Panc1 (cell line): ENCODE measurements at regions not wholly inside any gene's neighbourhood (a gene's known extent, or its start where the extent isn't known, plus 50 kb on each side); places are given as distances from the start of the nearest gene placed in this dataset.

Experiments
- ATAC-seq: fragments of 200-7000 bp; cut with Tn5 transposase; 2 replicates; pipeline ENCODE4 v1.9.1; 2020; ENCODE audit warnings: mild to moderate bottlenecking, moderate library complexity
- BruUV-seq: library from RNA; stranded (reverse); fragments of 400-500 nt; replicated peaks from 2 replicates; lab custom pipeline; 2021; lab: Mats Ljungman, UMichigan
- CTCF ChIA-PET: fragments of 300-600 bp; sonication (Branson Sonifier 250); formaldehyde crosslinking; loops from one replicate; lab custom pipeline; 2022; ENCODE audit warnings: antibody characterized with exemption; lab: Charles Lee
- POLR2A ChIA-PET: fragments of 300-600 bp; sonication (Branson Sonifier 250); formaldehyde crosslinking; loops from one replicate; lab custom pipeline; 2022; ENCODE audit warnings: antibody characterized with exemption; lab: Charles Lee
- DNase-seq: peaks from one replicate; pipeline ENCODE4 v3.0.0-alpha.2; 2010; ENCODE audit warnings: low read depth, low spot score
- H3K27ac ChIP-seq: 2 replicates; pipeline ENCODE4 v1.5.1; 2011; ENCODE audit warnings: mild to moderate bottlenecking, low read length, inconsistent platforms
- H3K27me3 ChIP-seq: fragments of 200-500 bp; sonication (Bioruptor generic); 2 replicates; pipeline ENCODE4 v1.6.0; 2014; ENCODE audit warnings: low read length, inconsistent platforms; ENCODE audit not compliant: control insufficient read depth, insufficient read depth
- H3K36me3 ChIP-seq: fragments of 200-500 bp; sonication (Bioruptor generic); 2 replicates; pipeline ENCODE4 v1.5.1; 2014; ENCODE audit warnings: inconsistent platforms, mild to moderate bottlenecking, low read length, moderate library complexity; ENCODE audit not compliant: control insufficient read depth, insufficient read depth
- H3K4me1 ChIP-seq: 2 replicates; pipeline ENCODE4 v1.5.1; 2011; ENCODE audit warnings: inconsistent platforms, mild to moderate bottlenecking, low read length, moderate library complexity; ENCODE audit not compliant: control insufficient read depth, insufficient read depth
- H3K4me3 ChIP-seq, 2 experiments: 2 replicates each; pipeline ENCODE4 v1.5.1; 2011 to 2012; ENCODE audit warnings: low read depth in 2 of 2, low read length in 2 of 2, mild to moderate bottlenecking in 2 of 2, inconsistent platforms in 1 of 2, moderate library complexity in 1 of 2
- H3K9me3 ChIP-seq: fragments of 200-500 bp; sonication (Bioruptor generic); 2 replicates; pipeline ENCODE4 v1.5.1; 2014; ENCODE audit warnings: low read depth, mild to moderate bottlenecking, inconsistent platforms, low read length, moderate library complexity; ENCODE audit not compliant: control insufficient read depth, insufficient read depth
- CTCF ChIP-seq: fragments of 450-650 bp; IDR thresholded peaks from 2 replicates; pipeline ENCODE4 v1.5.1; 2017; ENCODE audit warnings: mild to moderate bottlenecking
- POLR2AphosphoS5 ChIP-seq: IDR thresholded peaks from 2 replicates; pipeline ENCODE4 v1.6.1; 2012; ENCODE audit warnings: mild to moderate bottlenecking, low read depth, low read length, moderate library complexity
- SIN3A ChIP-seq: IDR thresholded peaks from 2 replicates; pipeline ENCODE4 v1.6.1; 2012; ENCODE audit warnings: low read depth, mild to moderate bottlenecking, low read length, moderate library complexity, borderline replicate concordance; ENCODE audit not compliant: insufficient read depth
- TCF7L2 ChIP-seq: IDR thresholded peaks from 2 replicates; pipeline ENCODE4 v1.6.1; 2011; ENCODE audit warnings: mild to moderate bottlenecking, low read depth, low read length, inconsistent platforms
- in situ Hi-C: cut with HindIII; loops from 2 replicates; pipeline ENCODE4 v1.10.0; 2016; ENCODE audit warnings: low sequenced_read_pairs, low pct_unique_long_range_greater_than_20kb
- intact Hi-C: fragments of 100-400 bp; cut with micrococcal nuclease; formaldehyde crosslinking; loops from one replicate; pipeline ENCODE4 v1.10.0; 2022; ENCODE audit not compliant: unreplicated experiment
- TF ChIP-seq, protein P1 (sequence below), 2 experiments: IDR thresholded peaks; 2 replicates each; pipeline ENCODE4 v1.6.1; 2011 to 2012; ENCODE audit warnings: low read depth in 2 of 2, control low read depth in 1 of 2, low read length in 1 of 2, mild to moderate bottlenecking in 1 of 2, moderate library complexity in 1 of 2; ENCODE audit not compliant: insufficient read depth in 1 of 2

- no peak for DNase-seq
- intact Hi-C loops = no loop called here
- CTCF ChIA-PET = no interaction called here
- Histone ChIP-seq H3K36me3 (no peaks in the 10 kb centered on the region), H3K4me1 (no peaks in the 10 kb centered on the region), H3K9me3 (no peaks in the 10 kb centered on the region), H3K27ac (no peak overlapping the region), H3K27me3 (peaks cover 3% of the 10 kb centered on the region; the same call in 1 of the 2 replicates), H3K4me3 (no peak overlapping the region)
- in situ Hi-C loops = no loop called here
- POLR2A ChIA-PET = no interaction called here
- TF ChIP-seq CTCF = no peak
- no peak for TF ChIP-seq POLR2AphosphoS5
- TF ChIP-seq TCF7L2 = no peak
- TF ChIP-seq SIN3A = no peak
- TF ChIP-seq, protein P1, sequence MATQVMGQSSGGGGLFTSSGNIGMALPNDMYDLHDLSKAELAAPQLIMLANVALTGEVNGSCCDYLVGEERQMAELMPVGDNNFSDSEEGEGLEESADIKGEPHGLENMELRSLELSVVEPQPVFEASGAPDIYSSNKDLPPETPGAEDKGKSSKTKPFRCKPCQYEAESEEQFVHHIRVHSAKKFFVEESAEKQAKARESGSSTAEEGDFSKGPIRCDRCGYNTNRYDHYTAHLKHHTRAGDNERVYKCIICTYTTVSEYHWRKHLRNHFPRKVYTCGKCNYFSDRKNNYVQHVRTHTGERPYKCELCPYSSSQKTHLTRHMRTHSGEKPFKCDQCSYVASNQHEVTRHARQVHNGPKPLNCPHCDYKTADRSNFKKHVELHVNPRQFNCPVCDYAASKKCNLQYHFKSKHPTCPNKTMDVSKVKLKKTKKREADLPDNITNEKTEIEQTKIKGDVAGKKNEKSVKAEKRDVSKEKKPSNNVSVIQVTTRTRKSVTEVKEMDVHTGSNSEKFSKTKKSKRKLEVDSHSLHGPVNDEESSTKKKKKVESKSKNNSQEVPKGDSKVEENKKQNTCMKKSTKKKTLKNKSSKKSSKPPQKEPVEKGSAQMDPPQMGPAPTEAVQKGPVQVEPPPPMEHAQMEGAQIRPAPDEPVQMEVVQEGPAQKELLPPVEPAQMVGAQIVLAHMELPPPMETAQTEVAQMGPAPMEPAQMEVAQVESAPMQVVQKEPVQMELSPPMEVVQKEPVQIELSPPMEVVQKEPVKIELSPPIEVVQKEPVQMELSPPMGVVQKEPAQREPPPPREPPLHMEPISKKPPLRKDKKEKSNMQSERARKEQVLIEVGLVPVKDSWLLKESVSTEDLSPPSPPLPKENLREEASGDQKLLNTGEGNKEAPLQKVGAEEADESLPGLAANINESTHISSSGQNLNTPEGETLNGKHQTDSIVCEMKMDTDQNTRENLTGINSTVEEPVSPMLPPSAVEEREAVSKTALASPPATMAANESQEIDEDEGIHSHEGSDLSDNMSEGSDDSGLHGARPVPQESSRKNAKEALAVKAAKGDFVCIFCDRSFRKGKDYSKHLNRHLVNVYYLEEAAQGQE (IDR thresholded peaks at IDR 0.05; ENCODE audit: insufficient read depth in 1 of 2, low read depth in 2 of 2, low read length in 1 of 2) = no peak
- ATAC-seq = no peak
- BruUV-seq = no TSS peak
These were observed 155.9 kb downstream of the AXIN2 start for GRCh38 chr17:65405563-65405962.

- DNase-seq = no peak
- ATAC-seq = no peak
- TF ChIP-seq, protein P1 (IDR thresholded peaks at IDR 0.05; ENCODE audit: insufficient read depth in 1 of 2, low read depth in 2 of 2, low read length in 1 of 2) = no peak
- TF ChIP-seq POLR2AphosphoS5 (no peak), CTCF (no peak), SIN3A (no peak), TCF7L2 (no peak)
- Histone ChIP-seq H3K4me3 (no peak overlapping the region), H3K27ac (no peak overlapping the region), H3K27me3 (peaks cover 6% of the 10 kb centered on the region; the same call in 1 of the 2 replicates), H3K4me1 (no peaks in the 10 kb centered on the region), H3K36me3 (no peaks in the 10 kb centered on the region), H3K9me3 (no peaks in the 10 kb centered on the region)
- intact Hi-C loops (no loop called here), in situ Hi-C loops (no loop called here)
- POLR2A ChIA-PET = no interaction called here
- CTCF ChIA-PET = no interaction called here
- no TSS peak for BruUV-seq
These were observed 156.7 kb downstream of the AXIN2 start for GRCh38 chr17:65404761-65405160.
